ENCODE measurements at regions not wholly inside any gene's neighbourhood (a gene's known extent, or its start where the extent isn't known, plus 50 kb on each side); places are given as distances from the start of the nearest gene placed in this dataset.

DNA sequence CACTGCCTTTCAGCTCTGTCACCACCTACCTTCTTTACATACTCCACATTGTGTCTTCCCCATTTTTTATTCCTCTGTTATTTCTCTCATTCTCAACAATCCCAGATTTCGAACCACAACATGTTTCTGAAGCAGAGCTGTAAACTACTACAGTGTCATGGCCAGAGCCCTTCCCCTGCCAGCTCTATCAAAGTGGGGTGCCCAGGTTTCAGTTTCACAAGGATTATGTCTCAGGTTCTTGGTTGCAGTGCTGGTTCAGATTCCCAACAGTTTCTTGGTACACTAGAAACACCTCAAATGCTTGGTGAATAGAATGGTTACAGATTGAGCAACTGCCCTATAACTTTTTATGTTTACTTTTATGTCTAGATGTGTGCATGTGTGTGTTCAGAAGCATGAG is 172.7 kb upstream of the MTNR1B start:
- TF ChIP-seq, protein P1, sequence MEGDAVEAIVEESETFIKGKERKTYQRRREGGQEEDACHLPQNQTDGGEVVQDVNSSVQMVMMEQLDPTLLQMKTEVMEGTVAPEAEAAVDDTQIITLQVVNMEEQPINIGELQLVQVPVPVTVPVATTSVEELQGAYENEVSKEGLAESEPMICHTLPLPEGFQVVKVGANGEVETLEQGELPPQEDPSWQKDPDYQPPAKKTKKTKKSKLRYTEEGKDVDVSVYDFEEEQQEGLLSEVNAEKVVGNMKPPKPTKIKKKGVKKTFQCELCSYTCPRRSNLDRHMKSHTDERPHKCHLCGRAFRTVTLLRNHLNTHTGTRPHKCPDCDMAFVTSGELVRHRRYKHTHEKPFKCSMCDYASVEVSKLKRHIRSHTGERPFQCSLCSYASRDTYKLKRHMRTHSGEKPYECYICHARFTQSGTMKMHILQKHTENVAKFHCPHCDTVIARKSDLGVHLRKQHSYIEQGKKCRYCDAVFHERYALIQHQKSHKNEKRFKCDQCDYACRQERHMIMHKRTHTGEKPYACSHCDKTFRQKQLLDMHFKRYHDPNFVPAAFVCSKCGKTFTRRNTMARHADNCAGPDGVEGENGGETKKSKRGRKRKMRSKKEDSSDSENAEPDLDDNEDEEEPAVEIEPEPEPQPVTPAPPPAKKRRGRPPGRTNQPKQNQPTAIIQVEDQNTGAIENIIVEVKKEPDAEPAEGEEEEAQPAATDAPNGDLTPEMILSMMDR (IDR thresholded peaks at IDR 0.05): no peak
- no peak for TF ChIP-seq ZFX (IDR thresholded peaks at IDR 0.05; ENCODE audit: borderline replicate concordance)
